NT2/D1 (cell line): ENCODE measurements at regions not wholly inside any gene's neighbourhood (a gene's known extent, or its start where the extent isn't known, plus 50 kb on each side); places are given as distances from the start of the nearest gene placed in this dataset.
A peak's percentile ranks its signal among the peaks of the same experiment; 100 is the strongest.

Source experiments
- DNase-seq: peaks from one replicate; pipeline ENCODE4 v3.0.0-alpha.2; 2011; ENCODE audit warnings: low read depth, low spot score
- H3K27me3 ChIP-seq: 2 replicates; pipeline ENCODE4 v1.6.0; 2011; ENCODE audit warnings: mild to moderate bottlenecking; ENCODE audit not compliant: insufficient read length, insufficient read depth
- H3K36me3 ChIP-seq: 2 replicates; pipeline ENCODE4 v1.6.1; 2011; ENCODE audit warnings: mild to moderate bottlenecking, low read length, mixed read lengths; ENCODE audit not compliant: insufficient read depth, insufficient read length
- H3K4me1 ChIP-seq: 2 replicates; pipeline ENCODE4 v1.5.1; 2011; ENCODE audit not compliant: insufficient read depth, insufficient read length
- H3K4me3 ChIP-seq: 2 replicates; pipeline ENCODE4 v1.5.1; 2011; ENCODE audit warnings: low read depth; ENCODE audit not compliant: insufficient read length
- H3K9ac ChIP-seq: 2 replicates; pipeline ENCODE4 v1.6.0; 2011; ENCODE audit warnings: low read depth; ENCODE audit not compliant: insufficient read length
- H3K9me3 ChIP-seq: 2 replicates; pipeline ENCODE4 v1.5.1; 2011; ENCODE audit warnings: mild to moderate bottlenecking, low read length; ENCODE audit not compliant: insufficient read depth
- SUZ12 ChIP-seq: IDR thresholded peaks from 2 replicates; pipeline ENCODE4 v1.6.1; 2011; ENCODE audit not compliant: insufficient read length, insufficient read depth; ENCODE audit errors: extremely low read depth
- YY1 ChIP-seq: IDR thresholded peaks from 2 replicates; pipeline ENCODE4 v1.6.1; 2011; ENCODE audit not compliant: insufficient read length, insufficient read depth
- ZNF274 ChIP-seq: IDR thresholded peaks from 2 replicates; pipeline ENCODE4 v1.6.1; 2011; ENCODE audit warnings: mild to moderate bottlenecking, low read depth, low read length

DNA sequence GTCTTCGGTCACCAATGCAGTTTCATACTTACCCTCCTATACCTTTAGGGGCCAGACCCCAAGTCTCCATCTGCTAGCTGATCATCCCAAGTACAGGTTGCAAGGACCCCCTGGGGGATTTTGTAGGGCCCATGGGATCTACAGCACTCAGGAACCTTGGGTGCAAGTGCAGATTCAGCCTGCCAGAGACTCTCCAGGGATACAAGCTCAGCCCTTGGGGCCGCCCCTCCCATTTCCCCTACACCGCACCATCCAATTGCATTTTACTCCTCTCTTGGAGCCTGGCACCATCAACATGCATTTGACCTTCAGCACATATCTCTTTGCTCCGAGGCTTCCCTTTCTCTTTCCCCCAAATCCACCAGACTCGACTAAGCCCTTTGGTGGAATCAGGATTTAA lies 154.7 kb upstream of the ZNF536 start:
- Histone ChIP-seq H3K36me3 (no peaks in the 10 kb centered on the region), H3K9me3 (no peaks in the 10 kb centered on the region), H3K4me1 (no peaks in the 10 kb centered on the region), H3K4me3 (no peak overlapping the region), H3K9ac (no peak overlapping the region), H3K27me3 (peaks cover 7% of the 10 kb centered on the region)
- DNase-seq = no peak
- TF ChIP-seq YY1 (no peak), ZNF274 (no peak), SUZ12 (no peak)

DNA sequence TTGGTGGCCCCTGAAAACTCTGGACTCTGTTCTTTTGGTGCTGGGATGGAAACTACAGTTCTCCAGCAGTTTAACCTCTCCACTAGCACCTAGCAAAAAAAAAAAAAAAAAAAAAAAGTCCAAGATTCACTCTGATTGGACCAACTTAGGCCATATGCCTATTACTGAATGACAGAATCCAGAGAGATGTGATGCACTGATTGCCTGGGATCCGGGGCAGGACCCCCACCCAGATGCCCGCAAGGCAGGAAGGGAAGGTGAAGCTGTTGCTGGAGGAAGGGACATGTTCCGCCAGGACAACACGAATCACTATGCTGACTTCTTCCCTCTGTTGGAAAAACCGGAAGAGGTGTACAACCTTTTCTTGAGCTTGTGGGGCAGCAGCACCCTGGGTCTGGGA lies 152.5 kb upstream of the ZNF536 start:
- Histone ChIP-seq H3K9me3 (no peaks in the 10 kb centered on the region), H3K36me3 (no peaks in the 10 kb centered on the region), H3K4me3 (no peak overlapping the region), H3K9ac (no peak overlapping the region), H3K27me3 (peaks cover 29% of the 10 kb centered on the region), H3K4me1 (no peaks in the 10 kb centered on the region)
- TF ChIP-seq SUZ12 = no peak
- no peak for TF ChIP-seq ZNF274
- no peak for TF ChIP-seq YY1
- no peak for DNase-seq

DNA sequence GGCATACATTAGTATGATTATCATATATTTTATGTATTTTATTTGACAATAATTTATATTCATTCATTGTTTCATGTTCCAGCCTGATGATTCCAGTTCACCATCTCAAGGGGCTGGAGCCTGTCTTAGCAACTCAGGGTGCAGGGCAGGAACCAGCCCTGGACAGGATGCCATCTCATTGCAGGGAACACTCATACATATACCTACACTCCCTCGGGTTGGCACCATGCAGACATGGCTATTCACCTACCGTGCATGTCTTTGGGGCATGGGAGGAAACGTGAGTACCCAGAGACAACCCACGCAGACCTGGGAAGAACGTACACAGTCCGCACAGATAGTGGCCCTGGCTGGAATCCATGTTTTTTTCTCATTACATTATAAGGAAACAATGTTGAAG lies 151.0 kb upstream of the ZNF536 start:
- Histone ChIP-seq H3K27me3 (peaks cover 41% of the 10 kb centered on the region), H3K4me3 (no peak overlapping the region)
- TF ChIP-seq YY1 = no peak
- TF ChIP-seq ZNF274 = no peak
- no peak for TF ChIP-seq SUZ12

DNA sequence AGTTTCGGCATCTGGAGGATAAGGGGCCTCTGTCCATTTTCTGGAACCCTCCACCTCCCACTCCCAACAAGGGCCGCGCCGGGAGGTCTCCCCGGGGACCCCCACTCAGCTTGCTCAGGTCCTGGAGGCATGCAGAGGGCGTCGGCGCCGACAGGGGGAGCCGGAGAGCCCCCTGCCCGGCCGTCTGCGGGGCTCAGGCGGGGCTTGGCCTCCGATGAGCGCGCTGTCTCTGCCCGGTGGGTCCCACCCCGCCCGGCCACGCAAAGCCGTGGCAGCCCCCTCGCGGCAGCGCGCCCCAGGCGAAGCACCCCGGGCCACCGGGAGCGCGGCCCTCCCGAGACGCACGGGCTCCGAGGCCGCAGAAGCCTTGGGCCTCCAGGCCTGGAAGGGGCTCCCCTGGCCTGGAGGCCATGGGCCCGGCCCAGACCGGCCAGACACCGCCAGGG lies 149.7 kb upstream of the ZNF536 start:
- H3K4me3 ChIP-seq = peak overlapping the region; percentile 32
- DNase-seq = no peak

More for the DNA sequence above, 151.0 kb upstream of the ZNF536 start:
- Histone ChIP-seq H3K9ac (no peak overlapping the region), H3K9me3 (no peaks in the 10 kb centered on the region), H3K36me3 (no peaks in the 10 kb centered on the region), H3K4me1 (no peaks in the 10 kb centered on the region)
- DNase-seq = no peak

DNA sequence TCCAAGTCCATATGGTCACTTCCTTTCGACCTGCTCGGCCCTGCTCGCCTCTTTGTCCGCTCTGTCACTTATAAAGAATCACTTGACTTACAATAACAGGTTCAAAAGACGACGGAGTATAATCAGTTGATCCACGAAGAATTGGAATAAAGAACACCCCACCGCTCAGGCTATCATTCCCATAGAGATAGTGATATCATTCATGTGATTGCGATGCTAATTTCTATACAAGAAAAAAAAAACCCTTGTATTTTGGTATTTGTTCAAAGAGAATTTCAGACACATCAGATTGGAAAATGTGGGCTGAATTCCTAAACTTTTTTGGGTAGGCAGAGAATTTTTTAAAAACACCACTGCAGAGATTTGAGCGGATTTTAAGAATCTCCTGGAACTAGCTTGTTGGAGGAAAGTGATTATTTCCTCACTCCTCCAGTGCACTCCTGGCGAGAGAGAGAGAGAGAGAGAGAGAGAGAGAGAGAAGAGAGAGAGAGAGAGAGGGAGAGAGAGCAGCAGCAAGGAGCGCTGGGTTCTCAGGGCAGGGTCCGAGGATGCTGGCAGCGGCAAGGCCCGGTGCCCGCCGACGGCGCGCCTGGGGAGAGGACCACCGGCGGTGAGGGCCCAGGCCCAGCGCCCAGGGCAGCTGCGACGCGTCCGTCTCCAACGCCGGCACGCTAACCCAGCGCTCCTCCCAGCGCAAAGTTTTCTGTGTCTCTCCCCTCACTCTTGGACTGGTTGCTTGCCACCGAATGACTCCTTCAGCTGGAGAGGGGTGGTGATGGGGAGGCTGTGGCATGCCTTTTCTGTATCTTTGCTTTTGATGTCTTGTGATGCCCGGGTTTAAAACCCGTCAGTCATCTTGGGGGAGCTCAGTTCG lies 149.0 kb upstream of the ZNF536 start:
- no peaks in the 10 kb centered on the region for H3K9me3 ChIP-seq
- peak overlapping the region; percentile 50 for H3K9ac ChIP-seq
- no peak for DNase-seq
- no peaks in the 10 kb centered on the region for H3K4me1 ChIP-seq
- H3K27me3 ChIP-seq = peaks cover 60% of the 10 kb centered on the region
- H3K4me3 ChIP-seq = peak overlapping the region; percentile 32
- no peaks in the 10 kb centered on the region for H3K36me3 ChIP-seq
- no peak for TF ChIP-seq SUZ12
- TF ChIP-seq YY1 = no peak
- TF ChIP-seq ZNF274 = no peak

More for the DNA sequence above, 149.7 kb upstream of the ZNF536 start:
- H3K9ac ChIP-seq = peak overlapping the region; percentile 50
- peaks cover 54% of the 10 kb centered on the region for H3K27me3 ChIP-seq
- no peaks in the 10 kb centered on the region for H3K4me1 ChIP-seq
- no peaks in the 10 kb centered on the region for H3K9me3 ChIP-seq
- no peak for TF ChIP-seq SUZ12
- no peaks in the 10 kb centered on the region for H3K36me3 ChIP-seq

DNA sequence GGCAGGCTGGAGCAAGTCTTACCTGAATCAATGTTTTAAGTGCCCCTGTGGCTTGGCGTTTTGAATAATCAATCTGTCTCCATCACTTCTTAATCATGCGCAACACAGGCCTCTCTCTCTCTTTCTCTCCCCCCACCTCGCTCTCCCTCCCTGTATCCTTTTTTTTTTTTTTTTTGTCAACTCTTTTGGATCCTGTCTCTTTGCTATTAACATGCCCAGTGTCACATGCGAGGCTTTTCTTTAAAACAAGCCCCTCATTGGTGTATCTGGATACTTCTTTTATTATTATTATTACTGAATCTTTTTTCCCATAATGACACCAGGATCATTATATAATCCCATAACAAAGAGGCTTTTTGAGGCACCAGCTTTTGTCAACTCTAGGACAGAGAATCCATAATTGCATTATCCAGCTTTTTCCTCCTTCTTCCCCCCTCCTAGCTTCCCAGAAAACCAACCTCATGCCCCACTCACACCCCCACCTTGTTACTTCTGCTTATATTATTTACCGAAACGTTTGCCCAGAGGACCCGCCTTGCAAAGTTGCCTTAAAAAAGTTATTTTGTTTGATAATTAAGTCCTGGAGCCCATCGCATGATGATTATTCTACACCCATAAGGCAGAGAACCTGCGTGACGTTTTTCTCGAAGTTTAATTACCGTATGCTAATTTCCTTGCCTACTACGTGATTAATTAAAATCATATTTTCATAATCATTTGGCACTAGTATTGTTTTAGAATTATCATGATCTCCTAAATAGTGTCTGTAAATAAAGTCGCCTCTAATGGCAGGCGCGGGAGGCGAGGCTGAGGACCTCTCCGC lies 148.1 kb upstream of the ZNF536 start:
- TF ChIP-seq YY1 (no peak), ZNF274 (no peak), SUZ12 (no peak)
- no peak for DNase-seq
- Histone ChIP-seq H3K9me3 (no peaks in the 10 kb centered on the region), H3K4me1 (no peaks in the 10 kb centered on the region), H3K9ac (no peak overlapping the region), H3K4me3 (no peak overlapping the region), H3K27me3 (peaks cover 68% of the 10 kb centered on the region), H3K36me3 (no peaks in the 10 kb centered on the region)
